ENCODE measurements at regions not wholly inside any gene's neighbourhood (a gene's known extent, or its start where the extent isn't known, plus 50 kb on each side); places are given as distances from the start of the nearest gene placed in this dataset.

GRCh38 chr20:60358101-60358500, 399.9 kb downstream of the CDH26 start:
- no peak overlapping the region for H3K4me3 ChIP-seq (ENCODE audit: low read length in 2 of 2)
- H3K27me3 ChIP-seq (ENCODE audit: control insufficient read depth in 1 of 2, insufficient read depth in 2 of 2, low read length in 1 of 2): no peaks in the 10 kb centered on the region
- DNase-seq (no peak), ATAC-seq (ENCODE audit: low FRiP score) (no peak)
- intact Hi-C loops (cut with DNase I): no loop called here
- H3K27ac ChIP-seq (ENCODE audit: low read depth in 1 of 2, low read length in 2 of 2): no peak overlapping the region
- H3K36me3 ChIP-seq (ENCODE audit: control insufficient read depth in 1 of 2, insufficient read depth in 2 of 2, low read length in 1 of 2): no peaks in the 10 kb centered on the region
- no peaks in the 10 kb centered on the region for H3K4me1 ChIP-seq (ENCODE audit: control insufficient read depth in 1 of 2, insufficient read depth in 2 of 2, low read length in 2 of 2)
- H3K9me3 ChIP-seq (ENCODE audit: control insufficient read depth, low read length): no peaks in the 10 kb centered on the region
- 74 to 76% methylated on average over 4 of the region's 4 CpGs for WGBS, 2 donors

- intact Hi-C loops (cut with DNase I): no loop called here
- Histone ChIP-seq H3K9me3 (ENCODE audit: control insufficient read depth, low read length) (no peaks in the 10 kb centered on the region), H3K27ac (ENCODE audit: low read depth in 1 of 2, low read length in 2 of 2) (no peak overlapping the region), H3K4me1 (ENCODE audit: control insufficient read depth in 1 of 2, insufficient read depth in 2 of 2, low read length in 2 of 2) (no peaks in the 10 kb centered on the region), H3K27me3 (ENCODE audit: control insufficient read depth in 1 of 2, insufficient read depth in 2 of 2, low read length in 1 of 2) (no peaks in the 10 kb centered on the region), H3K4me3 (ENCODE audit: low read length in 2 of 2) (no peak overlapping the region), H3K36me3 (ENCODE audit: control insufficient read depth in 1 of 2, insufficient read depth in 2 of 2, low read length in 1 of 2) (no peaks in the 10 kb centered on the region)
- 88 to 90% methylated on average over 5 of the region's 5 CpGs for WGBS, 2 donors
- ATAC-seq (ENCODE audit: low FRiP score) (no peak), DNase-seq (no peak)
These were observed 400.8 kb downstream of the CDH26 start for GRCh38 chr20:60359010-60359409.

GRCh38 chr20:60361761-60362395, 403.7 kb downstream of the CDH26 start:
- no peak for DNase-seq
- intact Hi-C loops (cut with DNase I): no loop called here

GRCh38 chr20:60362531-60362930, 404.3 kb downstream of the CDH26 start:
- DNase-seq (no peak), ATAC-seq (ENCODE audit: low FRiP score) (no peak)
- Histone ChIP-seq H3K4me3 (ENCODE audit: low read length in 2 of 2) (no peak overlapping the region), H3K4me1 (ENCODE audit: control insufficient read depth in 1 of 2, insufficient read depth in 2 of 2, low read length in 2 of 2) (no peaks in the 10 kb centered on the region), H3K9me3 (ENCODE audit: control insufficient read depth, low read length) (no peaks in the 10 kb centered on the region), H3K27ac (ENCODE audit: low read depth in 1 of 2, low read length in 2 of 2) (no peak overlapping the region), H3K27me3 (ENCODE audit: control insufficient read depth in 1 of 2, insufficient read depth in 2 of 2, low read length in 1 of 2) (no peaks in the 10 kb centered on the region), H3K36me3 (ENCODE audit: control insufficient read depth in 1 of 2, insufficient read depth in 2 of 2, low read length in 1 of 2) (no peaks in the 10 kb centered on the region)
- intact Hi-C loops (cut with DNase I): no loop called here
- WGBS, 2 donors: 15 to 19% methylated on average over 5 of the region's 5 CpGs

More at GRCh38 chr20:60361761-60362395, 403.7 kb downstream of the CDH26 start:
- H3K4me1 ChIP-seq (ENCODE audit: control insufficient read depth in 1 of 2, insufficient read depth in 2 of 2, low read length in 2 of 2): no peaks in the 10 kb centered on the region
- no peaks in the 10 kb centered on the region for H3K27me3 ChIP-seq (ENCODE audit: control insufficient read depth in 1 of 2, insufficient read depth in 2 of 2, low read length in 1 of 2)
- 63 to 68% methylated on average over 10 of the region's 10 CpGs for WGBS, 2 donors
- no peak overlapping the region for H3K27ac ChIP-seq (ENCODE audit: low read depth in 1 of 2, low read length in 2 of 2)
- H3K36me3 ChIP-seq (ENCODE audit: control insufficient read depth in 1 of 2, insufficient read depth in 2 of 2, low read length in 1 of 2): no peaks in the 10 kb centered on the region
- H3K4me3 ChIP-seq (ENCODE audit: low read length in 2 of 2): no peak overlapping the region
- no peak for ATAC-seq (ENCODE audit: low FRiP score)
- H3K9me3 ChIP-seq (ENCODE audit: control insufficient read depth, low read length): no peaks in the 10 kb centered on the region

- Histone ChIP-seq H3K27me3 (ENCODE audit: control insufficient read depth in 1 of 2, insufficient read depth in 2 of 2, low read length in 1 of 2) (no peaks in the 10 kb centered on the region), H3K27ac (ENCODE audit: low read depth in 1 of 2, low read length in 2 of 2) (no peak overlapping the region), H3K36me3 (ENCODE audit: control insufficient read depth in 1 of 2, insufficient read depth in 2 of 2, low read length in 1 of 2) (no peaks in the 10 kb centered on the region), H3K4me1 (ENCODE audit: control insufficient read depth in 1 of 2, insufficient read depth in 2 of 2, low read length in 2 of 2) (no peaks in the 10 kb centered on the region), H3K9me3 (ENCODE audit: control insufficient read depth, low read length) (no peaks in the 10 kb centered on the region), H3K4me3 (ENCODE audit: low read length in 2 of 2) (no peak overlapping the region)
- intact Hi-C loops (cut with DNase I): no loop called here
- no peak for ATAC-seq (ENCODE audit: low FRiP score)
- 77 to 79% methylated on average over 11 to 12 of the region's 12 CpGs for WGBS, 2 donors
- DNase-seq: no peak
These were observed 405.5 kb downstream of the CDH26 start for GRCh38 chr20:60363698-60364097.

- no peak overlapping the region for H3K4me3 ChIP-seq (ENCODE audit: low read length in 2 of 2)
- intact Hi-C loops (cut with DNase I): no loop called here
- ATAC-seq (ENCODE audit: low FRiP score): no peak
- DNase-seq: no peak
- no peaks in the 10 kb centered on the region for H3K9me3 ChIP-seq (ENCODE audit: control insufficient read depth, low read length)
- no peaks in the 10 kb centered on the region for H3K27me3 ChIP-seq (ENCODE audit: control insufficient read depth in 1 of 2, insufficient read depth in 2 of 2, low read length in 1 of 2)
- no peaks in the 10 kb centered on the region for H3K4me1 ChIP-seq (ENCODE audit: control insufficient read depth in 1 of 2, insufficient read depth in 2 of 2, low read length in 2 of 2)
- no peak overlapping the region for H3K27ac ChIP-seq (ENCODE audit: low read depth in 1 of 2, low read length in 2 of 2)
- H3K36me3 ChIP-seq (ENCODE audit: control insufficient read depth in 1 of 2, insufficient read depth in 2 of 2, low read length in 1 of 2): no peaks in the 10 kb centered on the region
- 38 to 41% methylated on average over 8 of the region's 8 CpGs for WGBS, 2 donors
These were observed 406.9 kb downstream of the CDH26 start for GRCh38 chr20:60365064-60365666.

- Histone ChIP-seq H3K4me3 (ENCODE audit: low read length in 2 of 2) (no peak overlapping the region), H3K27me3 (ENCODE audit: control insufficient read depth in 1 of 2, insufficient read depth in 2 of 2, low read length in 1 of 2) (no peaks in the 10 kb centered on the region), H3K36me3 (ENCODE audit: control insufficient read depth in 1 of 2, insufficient read depth in 2 of 2, low read length in 1 of 2) (no peaks in the 10 kb centered on the region), H3K9me3 (ENCODE audit: control insufficient read depth, low read length) (no peaks in the 10 kb centered on the region), H3K4me1 (ENCODE audit: control insufficient read depth in 1 of 2, insufficient read depth in 2 of 2, low read length in 2 of 2) (no peaks in the 10 kb centered on the region), H3K27ac (ENCODE audit: low read depth in 1 of 2, low read length in 2 of 2) (no peak overlapping the region)
- 8 to 13% methylated on average over 7 of the region's 7 CpGs for WGBS, 2 donors
- intact Hi-C loops (cut with DNase I): no loop called here
- ATAC-seq (ENCODE audit: low FRiP score): no peak
- DNase-seq: no peak
These were observed 407.7 kb downstream of the CDH26 start for GRCh38 chr20:60365882-60366281.

GRCh38 chr20:60371384-60371783, 413.2 kb downstream of the CDH26 start:
- 47 to 50% methylated on average over 6 of the region's 6 CpGs for WGBS, 2 donors
- Histone ChIP-seq H3K4me1 (ENCODE audit: control insufficient read depth in 1 of 2, insufficient read depth in 2 of 2, low read length in 2 of 2) (no peaks in the 10 kb centered on the region), H3K27ac (ENCODE audit: low read depth in 1 of 2, low read length in 2 of 2) (no peak overlapping the region), H3K27me3 (ENCODE audit: control insufficient read depth in 1 of 2, insufficient read depth in 2 of 2, low read length in 1 of 2) (no peaks in the 10 kb centered on the region), H3K36me3 (ENCODE audit: control insufficient read depth in 1 of 2, insufficient read depth in 2 of 2, low read length in 1 of 2) (no peaks in the 10 kb centered on the region), H3K4me3 (ENCODE audit: low read length in 2 of 2) (no peak overlapping the region), H3K9me3 (ENCODE audit: control insufficient read depth, low read length) (peaks cover 2% of the 10 kb centered on the region)
- DNase-seq (no peak), ATAC-seq (ENCODE audit: low FRiP score) (no peak)
- intact Hi-C loops (cut with DNase I): no loop called here

- DNase-seq: no peak
- 86 to 88% methylated on average over 1 of the region's 1 CpG for WGBS, 2 donors
- intact Hi-C loops (cut with DNase I): no loop called here
- no peak for ATAC-seq (ENCODE audit: low FRiP score)
- peaks cover 2% of the 10 kb centered on the region for H3K9me3 ChIP-seq (ENCODE audit: control insufficient read depth, low read length)
- no peaks in the 10 kb centered on the region for H3K27me3 ChIP-seq (ENCODE audit: control insufficient read depth in 1 of 2, insufficient read depth in 2 of 2, low read length in 1 of 2)
- no peak overlapping the region for H3K27ac ChIP-seq (ENCODE audit: low read depth in 1 of 2, low read length in 2 of 2)
- H3K36me3 ChIP-seq (ENCODE audit: control insufficient read depth in 1 of 2, insufficient read depth in 2 of 2, low read length in 1 of 2): no peaks in the 10 kb centered on the region
- no peak overlapping the region for H3K4me3 ChIP-seq (ENCODE audit: low read length in 2 of 2)
- H3K4me1 ChIP-seq (ENCODE audit: control insufficient read depth in 1 of 2, insufficient read depth in 2 of 2, low read length in 2 of 2): no peaks in the 10 kb centered on the region
These were observed 414.1 kb downstream of the CDH26 start for GRCh38 chr20:60372275-60372674.
